KMS-11 (cell line): ENCODE measurements at regions not wholly inside any gene's neighbourhood (a gene's known extent, or its start where the extent isn't known, plus 50 kb on each side); places are given as distances from the start of the nearest gene placed in this dataset.
"Not testable (repeated sequence)": the region's sequence is repeated elsewhere in the genome, so short reads cannot be mapped to it uniquely, and the experiment has no call there.

Experiments used
- H2AFZ ChIP-seq: fragments of 200-600 bp; sonication (generic); 2 replicates; pipeline ENCODE4 v1.6.1; 2016; ENCODE audit warnings: antibody characterized with exemption, mixed run types, low read depth
- H3K27ac ChIP-seq: fragments of 200-600 bp; sonication (generic); 2 replicates; pipeline ENCODE4 v1.6.1; 2016; ENCODE audit warnings: mild to moderate bottlenecking, mixed run types
- H3K27me3 ChIP-seq: fragments of 200-600 bp; sonication (generic); 2 replicates; pipeline ENCODE4 v1.6.1; 2017; ENCODE audit warnings: mild to moderate bottlenecking, low read depth, mixed run types, moderate library complexity; ENCODE audit not compliant: insufficient read depth
- H3K36me3 ChIP-seq: fragments of 200-600 bp; sonication (generic); 2 replicates; pipeline ENCODE4 v1.6.1; 2017; ENCODE audit warnings: mild to moderate bottlenecking, mixed run types; ENCODE audit not compliant: insufficient read depth
- H3K4me1 ChIP-seq: fragments of 200-600 bp; sonication (generic); 2 replicates; pipeline ENCODE4 v1.6.1; 2016; ENCODE audit warnings: mild to moderate bottlenecking, low read depth, mixed run types; ENCODE audit not compliant: poor library complexity, severe bottlenecking
- H3K4me2 ChIP-seq: fragments of 200-600 bp; sonication (generic); 2 replicates; pipeline ENCODE4 v1.7.0; 2016; ENCODE audit warnings: mild to moderate bottlenecking, mixed run types
- H3K4me3 ChIP-seq: fragments of 200-600 bp; sonication (generic); IDR thresholded peaks from 2 replicates; pipeline ENCODE4 v1.6.1; 2017; ENCODE audit warnings: low read depth, low read length, mixed read lengths; ENCODE audit not compliant: insufficient read depth
- H3K79me2 ChIP-seq: fragments of 200-600 bp; sonication (generic); 2 replicates; pipeline ENCODE4 v1.6.1; 2016; ENCODE audit warnings: low read depth, mixed run types; ENCODE audit not compliant: insufficient read depth
- H3K9ac ChIP-seq: fragments of 200-600 bp; sonication (generic); 2 replicates; pipeline ENCODE4 v1.6.1; 2016; ENCODE audit warnings: mild to moderate bottlenecking, mixed run types
- H4K20me1 ChIP-seq: fragments of 200-600 bp; sonication (generic); 2 replicates; pipeline ENCODE4 v1.6.1; 2016; ENCODE audit warnings: mild to moderate bottlenecking, mixed run types; ENCODE audit not compliant: insufficient read depth
- CTCF ChIP-seq: fragments of 200-600 bp; sonication (generic); conservative IDR thresholded peaks from 2 replicates; pipeline ENCODE4 v1.6.1; 2017; ENCODE audit warnings: low read depth, mild to moderate bottlenecking, antibody characterized with exemption, low read length, moderate library complexity, mixed read lengths

GRCh38 chr13:89402211-89402610 lies 1731.0 kb downstream of the SLITRK5 start:
- no peak overlapping the region for H3K27ac ChIP-seq

GRCh38 chr13:89406096-89406495 lies 1734.9 kb downstream of the SLITRK5 start:
- H3K36me3 ChIP-seq, H2AFZ ChIP-seq, H3K9ac ChIP-seq, H3K4me1 ChIP-seq, H3K27me3 ChIP-seq, H3K4me3 ChIP-seq, H4K20me1 ChIP-seq, H3K27ac ChIP-seq, H3K79me2 ChIP-seq, H3K4me2 ChIP-seq: not testable (repeated sequence)

More at GRCh38 chr13:89402211-89402610, 1731.0 kb downstream of the SLITRK5 start:
- Histone ChIP-seq H3K4me2 (no peak overlapping the region), H2AFZ (no peak overlapping the region), H3K27me3 (no peaks in the 10 kb centered on the region), H3K4me1 (peaks cover 17% of the 10 kb centered on the region), H3K4me3 (no peak overlapping the region), H3K36me3 (no peaks in the 10 kb centered on the region), H3K79me2 (no peaks in the 10 kb centered on the region), H3K9ac (no peak overlapping the region), H4K20me1 (no peaks in the 10 kb centered on the region)
- no peak for TF ChIP-seq CTCF

GRCh38 chr13:89407357-89407756 lies 1736.2 kb downstream of the SLITRK5 start:
- Histone ChIP-seq H3K79me2 (no peaks in the 10 kb centered on the region), H3K4me1 (no peaks in the 10 kb centered on the region), H2AFZ (no peak overlapping the region), H3K27me3 (no peaks in the 10 kb centered on the region), H3K27ac (no peak overlapping the region), H3K9ac (no peak overlapping the region), H3K4me2 (no peak overlapping the region), H4K20me1 (no peaks in the 10 kb centered on the region), H3K4me3 (no peak overlapping the region), H3K36me3 (no peaks in the 10 kb centered on the region)
- no peak for TF ChIP-seq CTCF

GRCh38 chr13:89432997-89433396 lies 1761.8 kb downstream of the SLITRK5 start:
- Histone ChIP-seq H2AFZ (no peak overlapping the region), H3K9ac (no peak overlapping the region), H4K20me1 (no peaks in the 10 kb centered on the region), H3K36me3 (no peaks in the 10 kb centered on the region), H3K4me1 (no peaks in the 10 kb centered on the region), H3K27me3 (no peaks in the 10 kb centered on the region), H3K4me3 (no peak overlapping the region), H3K79me2 (no peaks in the 10 kb centered on the region), H3K4me2 (no peak overlapping the region), H3K27ac (no peak overlapping the region)
- TF ChIP-seq CTCF = no peak

GRCh38 chr13:89434624-89435023 lies 1763.5 kb downstream of the SLITRK5 start:
- not testable (repeated sequence) for H3K4me2 ChIP-seq, H3K27ac ChIP-seq, H4K20me1 ChIP-seq, H3K27me3 ChIP-seq, H3K79me2 ChIP-seq, H3K36me3 ChIP-seq, H2AFZ ChIP-seq, H3K4me1 ChIP-seq, H3K9ac ChIP-seq, H3K4me3 ChIP-seq
